SU-DHL-6 (cell line): ENCODE measurements at regions not wholly inside any gene's neighbourhood (a gene's known extent, or its start where the extent isn't known, plus 50 kb on each side); places are given as distances from the start of the nearest gene placed in this dataset.

Experiments
- H2AFZ ChIP-seq: fragments of 200-600 bp; sonication (generic); 2 replicates; pipeline ENCODE4 v1.6.1; 2014; ENCODE audit warnings: low read depth, mild to moderate bottlenecking, moderate library complexity, mixed read lengths, antibody characterized with exemption, low read length; ENCODE audit not compliant: severe bottlenecking
- H3F3A ChIP-seq: fragments of 200-600 bp; shearing (Covaris generic); 2 replicates; pipeline ENCODE4 v1.6.0; 2016; ENCODE audit warnings: antibody characterized with exemption, mild to moderate bottlenecking; ENCODE audit not compliant: insufficient read depth
- H3K27ac ChIP-seq: fragments of 200-600 bp; sonication (generic); 2 replicates; pipeline ENCODE4 v1.5.1; 2016; ENCODE audit warnings: low read depth, mild to moderate bottlenecking, low read length, moderate library complexity, mixed read lengths
- H3K27me3 ChIP-seq: fragments of 200-600 bp; sonication (generic), shearing (Covaris generic); 2 replicates; pipeline ENCODE4 v1.6.0; 2014; ENCODE audit warnings: mild to moderate bottlenecking, low read length
- H3K36me3 ChIP-seq: fragments of 200-600 bp; sonication (generic); 2 replicates; pipeline ENCODE4 v1.6.1; 2014; ENCODE audit warnings: mild to moderate bottlenecking, low read length, mixed read lengths
- H3K4me2 ChIP-seq: fragments of 300-600, 200-600 bp; shearing (Covaris generic), sonication (generic); 2 replicates; pipeline ENCODE4 v1.6.0; 2014; ENCODE audit warnings: low read length, low read depth, mild to moderate bottlenecking; ENCODE audit not compliant: poor library complexity, severe bottlenecking
- H3K4me3 ChIP-seq: fragments of 200-600 bp; sonication (generic); 2 replicates; pipeline ENCODE4 v1.5.1; 2014; ENCODE audit warnings: antibody characterized with exemption, low read length, mild to moderate bottlenecking, mixed read lengths; ENCODE audit not compliant: insufficient read depth, poor library complexity, severe bottlenecking
- H3K79me2 ChIP-seq: fragments of 200-600 bp; sonication (generic); 2 replicates; pipeline ENCODE4 v1.6.1; 2014; ENCODE audit warnings: mild to moderate bottlenecking, low read length, moderate library complexity; ENCODE audit not compliant: insufficient read depth
- H3K9ac ChIP-seq: fragments of 200-600 bp; sonication (generic); 2 replicates; pipeline ENCODE4 v1.7.0; 2014; ENCODE audit warnings: mild to moderate bottlenecking, low read length
- H3K9me2 ChIP-seq: fragments of 200-600 bp; sonication (generic); replicated peaks from 2 replicates; pipeline ENCODE4 v1.6.1; 2014; ENCODE audit warnings: low read length; ENCODE audit not compliant: insufficient read depth
- H3K9me3 ChIP-seq: fragments of 200-600 bp; sonication (generic); 2 replicates; pipeline ENCODE4 v1.6.1; 2014; ENCODE audit warnings: low read length, mixed read lengths; ENCODE audit not compliant: insufficient read depth
- H4K20me1 ChIP-seq: fragments of 200-600 bp; sonication (generic); 2 replicates; pipeline ENCODE4 v1.6.1; 2014; ENCODE audit warnings: low read depth, mild to moderate bottlenecking, antibody characterized with exemption, low read length, moderate library complexity, mixed read lengths
- EZH2phosphoT487 ChIP-seq: fragments of 200-600 bp; sonication (generic), shearing (Covaris generic); conservative IDR thresholded peaks from 2 replicates; pipeline ENCODE4 v1.6.1; 2018; ENCODE audit warnings: mild to moderate bottlenecking, antibody characterized with exemption, low read length, moderate library complexity, mixed read lengths
- TF ChIP-seq, protein P1 (sequence below): fragments of 200-600 bp; sonication (generic); IDR thresholded peaks from one replicate; pipeline ENCODE4 v1.5.1; 2017; ENCODE audit warnings: antibody characterized with exemption, mild to moderate bottlenecking, low read length, moderate library complexity; ENCODE audit not compliant: insufficient read depth, poor library complexity, severe bottlenecking

DNA sequence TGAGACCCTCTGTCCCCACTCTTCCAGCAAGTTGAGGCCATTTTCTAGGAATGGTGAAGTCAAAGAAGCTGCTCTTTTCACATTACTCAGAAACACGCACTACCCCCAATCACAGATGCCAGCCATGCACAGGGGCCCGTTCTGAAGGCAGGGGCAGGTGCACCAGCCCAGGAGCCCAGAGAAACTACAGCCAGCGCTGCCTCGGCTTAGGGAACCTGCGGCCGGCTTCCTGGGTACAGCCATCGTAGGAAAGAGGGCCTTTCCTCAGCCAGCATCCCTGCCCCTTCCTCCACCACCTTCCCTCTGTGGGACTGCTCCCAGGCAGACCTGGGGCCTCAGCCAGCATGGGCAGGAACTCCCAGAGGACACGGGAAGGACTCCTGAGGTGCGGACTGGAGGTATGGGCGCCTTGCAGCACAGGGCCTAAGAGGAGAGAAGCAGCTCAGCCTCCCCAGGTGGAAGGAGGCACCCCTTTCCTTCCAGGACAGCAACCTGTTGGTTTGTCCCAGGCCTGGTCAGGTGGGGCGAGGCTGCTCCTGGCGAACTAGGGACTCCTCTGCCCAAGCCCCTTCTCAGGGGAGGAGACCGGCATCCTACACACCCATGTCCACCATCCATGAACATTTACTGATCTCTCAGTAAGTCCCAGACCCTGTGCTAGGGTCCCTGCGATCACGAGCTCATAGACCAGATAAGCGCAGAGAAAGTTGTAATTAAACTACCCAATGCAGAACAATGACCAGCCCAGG, 99.0 kb upstream of the ID2 start:
- Histone ChIP-seq H3K9me3 (no peaks in the 10 kb centered on the region), H3F3A (peaks cover 26% of the 10 kb centered on the region), H3K9ac (peak overlapping the region; percentile 39), H3K27ac (peak overlapping the region; percentile 72), H3K79me2 (no peaks in the 10 kb centered on the region), H3K9me2 (no peaks in the 10 kb centered on the region), H2AFZ (no peak overlapping the region), H3K27me3 (no peaks in the 10 kb centered on the region), H3K4me2 (peak overlapping the region; percentile 46), H4K20me1 (no peaks in the 10 kb centered on the region), H3K36me3 (no peaks in the 10 kb centered on the region), H3K4me3 (no peak overlapping the region)
- TF ChIP-seq, protein P1, sequence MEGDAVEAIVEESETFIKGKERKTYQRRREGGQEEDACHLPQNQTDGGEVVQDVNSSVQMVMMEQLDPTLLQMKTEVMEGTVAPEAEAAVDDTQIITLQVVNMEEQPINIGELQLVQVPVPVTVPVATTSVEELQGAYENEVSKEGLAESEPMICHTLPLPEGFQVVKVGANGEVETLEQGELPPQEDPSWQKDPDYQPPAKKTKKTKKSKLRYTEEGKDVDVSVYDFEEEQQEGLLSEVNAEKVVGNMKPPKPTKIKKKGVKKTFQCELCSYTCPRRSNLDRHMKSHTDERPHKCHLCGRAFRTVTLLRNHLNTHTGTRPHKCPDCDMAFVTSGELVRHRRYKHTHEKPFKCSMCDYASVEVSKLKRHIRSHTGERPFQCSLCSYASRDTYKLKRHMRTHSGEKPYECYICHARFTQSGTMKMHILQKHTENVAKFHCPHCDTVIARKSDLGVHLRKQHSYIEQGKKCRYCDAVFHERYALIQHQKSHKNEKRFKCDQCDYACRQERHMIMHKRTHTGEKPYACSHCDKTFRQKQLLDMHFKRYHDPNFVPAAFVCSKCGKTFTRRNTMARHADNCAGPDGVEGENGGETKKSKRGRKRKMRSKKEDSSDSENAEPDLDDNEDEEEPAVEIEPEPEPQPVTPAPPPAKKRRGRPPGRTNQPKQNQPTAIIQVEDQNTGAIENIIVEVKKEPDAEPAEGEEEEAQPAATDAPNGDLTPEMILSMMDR = no peak
- no peak for TF ChIP-seq EZH2phosphoT487

DNA sequence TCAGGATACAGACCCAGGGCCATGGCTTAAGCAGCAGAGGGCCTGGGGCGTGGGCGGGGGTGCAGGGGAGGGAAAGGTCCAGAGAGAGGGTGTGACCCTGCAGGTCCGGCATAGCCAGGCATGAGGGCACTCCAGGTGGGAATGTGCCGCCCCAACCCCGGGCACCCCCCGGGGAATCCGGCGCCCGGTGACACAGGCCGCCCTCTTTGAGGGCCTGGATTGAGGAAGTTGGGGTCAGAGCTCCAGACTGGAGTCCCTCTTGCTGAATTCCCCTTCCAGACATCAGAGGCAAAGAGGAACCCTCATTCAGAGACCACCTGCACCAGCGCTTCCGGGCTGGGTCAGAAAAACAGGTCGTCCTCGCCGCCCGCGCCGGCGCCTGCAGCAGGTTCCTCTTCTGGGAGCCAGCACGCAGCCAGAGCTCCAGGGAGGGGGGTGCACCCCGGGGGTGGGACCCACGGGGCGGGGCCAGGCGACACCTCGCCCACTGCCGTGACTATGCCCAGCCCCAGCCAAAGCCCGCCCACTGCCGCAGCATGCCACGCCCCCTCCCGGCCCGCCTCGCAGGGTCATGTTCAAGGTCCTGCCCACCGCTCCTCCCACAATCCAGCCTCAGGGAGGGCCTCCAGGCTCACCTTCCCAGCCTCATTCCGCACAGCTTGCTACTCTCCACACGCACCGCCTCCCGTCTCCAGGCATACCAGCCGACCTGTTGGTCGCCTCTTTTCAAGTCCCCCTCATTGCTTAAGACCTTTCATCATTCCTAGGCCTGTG, 98.3 kb upstream of the ID2 start:
- Histone ChIP-seq H3F3A (peaks cover 26% of the 10 kb centered on the region), H3K9me3 (no peaks in the 10 kb centered on the region), H3K4me2 (peak overlapping the region; percentile 53), H3K9ac (peak overlapping the region; percentile 39), H3K27me3 (no peaks in the 10 kb centered on the region), H2AFZ (peak overlapping the region; percentile 75), H4K20me1 (no peaks in the 10 kb centered on the region), H3K36me3 (no peaks in the 10 kb centered on the region), H3K4me3 (peak overlapping the region; percentile 9), H3K79me2 (no peaks in the 10 kb centered on the region), H3K27ac (peak overlapping the region; percentile 72), H3K9me2 (no peaks in the 10 kb centered on the region)
- TF ChIP-seq EZH2phosphoT487 = no peak
- TF ChIP-seq, protein P1 = no peak

DNA sequence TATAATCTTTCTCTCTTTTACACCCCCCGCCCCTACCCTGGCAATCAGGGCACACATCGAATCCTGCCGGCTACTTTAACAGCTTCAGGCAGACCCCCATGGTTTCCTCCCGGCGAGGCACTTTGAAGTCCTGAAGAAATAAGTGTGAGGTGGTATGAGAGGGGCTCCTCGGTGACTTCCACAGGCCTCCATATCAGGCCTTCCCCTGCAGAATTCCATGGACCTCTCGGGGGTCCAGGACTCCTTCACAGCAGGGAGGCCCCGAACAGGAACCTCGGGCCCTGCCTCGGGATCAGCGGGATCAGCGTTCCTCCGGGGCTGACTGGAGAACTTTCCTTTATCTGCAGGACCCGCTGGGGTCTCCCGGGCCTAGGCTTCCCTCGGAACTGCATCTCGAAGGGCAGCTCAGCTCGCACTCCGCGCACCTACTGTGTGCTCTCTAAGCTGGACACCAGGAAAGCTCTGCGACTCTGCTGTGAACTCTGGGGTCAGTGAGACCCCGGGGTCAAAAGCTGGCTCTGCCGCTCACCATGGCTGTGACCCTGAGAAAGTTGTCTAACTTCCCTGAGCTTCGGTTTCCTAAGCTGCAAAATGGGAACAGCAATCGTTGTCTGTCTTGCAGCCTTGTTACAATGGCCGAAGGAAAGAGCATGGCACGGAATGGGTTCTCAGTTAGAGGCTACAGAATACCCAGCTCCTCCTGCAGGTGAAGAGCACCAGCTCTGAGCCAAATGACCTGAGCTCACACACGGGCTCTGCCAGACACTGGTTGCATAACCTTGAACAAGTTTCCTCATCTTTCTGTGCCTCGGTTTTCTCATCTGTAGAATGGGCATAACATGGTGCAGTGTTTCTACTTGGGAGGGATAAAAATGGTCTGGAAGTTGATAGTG, 97.4 kb upstream of the ID2 start:
- Histone ChIP-seq H3K9ac (peak overlapping the region; percentile 38), H3K36me3 (no peaks in the 10 kb centered on the region), H3K27ac (peak overlapping the region; percentile 37), H3F3A (peaks cover 21% of the 10 kb centered on the region), H3K4me3 (peak overlapping the region; percentile 9), H3K9me3 (no peaks in the 10 kb centered on the region), H3K27me3 (no peaks in the 10 kb centered on the region), H4K20me1 (no peaks in the 10 kb centered on the region), H3K9me2 (no peaks in the 10 kb centered on the region), H3K79me2 (no peaks in the 10 kb centered on the region), H3K4me2 (peak overlapping the region; percentile 53), H2AFZ (peak overlapping the region; percentile 75)
- TF ChIP-seq, protein P1 = no peak
- no peak for TF ChIP-seq EZH2phosphoT487
